GM21360 (cell line): ENCODE measurements at regions not wholly inside any gene's neighbourhood (a gene's known extent, or its start where the extent isn't known, plus 50 kb on each side); places are given as distances from the start of the nearest gene placed in this dataset.

Experiments
- ATAC-seq: cut with Tn5 transposase; IDR thresholded peaks from one replicate; pipeline ENCODE4 v1.9.1; 2021; ENCODE audit warnings: mild to moderate bottlenecking, moderate library complexity; ENCODE audit not compliant: unreplicated experiment

DNA sequence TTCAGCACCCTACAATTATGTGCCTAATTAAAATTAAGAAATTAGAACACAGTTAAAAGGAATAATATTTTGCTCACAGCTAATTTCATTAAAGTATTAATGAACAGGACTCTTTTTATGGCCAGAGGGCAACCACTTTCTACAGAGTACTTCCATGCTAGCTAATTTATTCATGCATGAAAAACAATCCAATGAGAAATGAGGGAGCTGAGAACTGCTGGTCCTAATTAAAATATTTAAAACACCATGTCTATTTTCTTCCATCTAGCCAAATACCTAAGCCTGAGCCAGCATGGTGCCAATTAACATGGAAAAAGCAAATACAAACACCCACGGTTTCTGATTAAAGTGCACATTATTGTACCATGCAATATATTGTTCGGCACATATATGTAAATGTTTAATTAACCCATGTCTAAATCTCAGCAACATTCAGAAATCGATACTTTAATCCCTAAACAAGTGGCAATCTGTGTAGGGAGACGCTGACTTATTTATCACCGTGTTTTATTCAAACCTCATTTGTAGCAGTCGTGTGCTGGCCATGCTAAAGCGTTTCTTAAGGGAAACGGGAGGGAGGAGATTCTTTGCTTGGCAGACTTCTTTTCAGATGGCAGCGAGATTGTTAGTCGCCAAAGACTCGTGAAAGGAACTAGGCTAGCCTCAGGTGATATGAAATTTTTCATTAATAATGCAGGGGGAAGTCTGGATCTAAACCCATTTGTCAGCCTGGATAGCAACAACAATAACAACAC is 193.5 kb downstream of the ANXA2 start:
- no peak for ATAC-seq

- no peak for ATAC-seq
Measured at GRCh38 chr15:60208709-60209108, 189.1 kb downstream of the ANXA2 start.

DNA sequence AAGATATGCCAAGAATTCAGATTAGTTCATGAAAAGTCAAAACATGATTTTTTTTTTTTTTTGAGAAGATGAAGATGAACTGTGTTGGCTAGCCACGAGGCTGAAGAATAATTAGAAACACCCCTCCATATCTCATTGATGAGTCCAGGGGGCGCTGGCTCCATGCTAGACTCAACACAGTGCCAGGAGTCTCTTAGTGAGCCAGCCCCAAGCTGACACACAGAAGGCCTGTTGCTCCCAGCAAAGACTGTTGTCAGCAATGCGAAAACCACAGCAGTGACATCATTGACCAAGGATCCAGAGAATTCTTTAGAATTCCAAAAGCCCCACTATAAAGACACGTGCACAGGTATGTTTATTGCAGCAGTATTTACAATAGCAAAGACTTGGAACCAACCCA is 185.2 kb downstream of the ANXA2 start:
- no peak for ATAC-seq

DNA sequence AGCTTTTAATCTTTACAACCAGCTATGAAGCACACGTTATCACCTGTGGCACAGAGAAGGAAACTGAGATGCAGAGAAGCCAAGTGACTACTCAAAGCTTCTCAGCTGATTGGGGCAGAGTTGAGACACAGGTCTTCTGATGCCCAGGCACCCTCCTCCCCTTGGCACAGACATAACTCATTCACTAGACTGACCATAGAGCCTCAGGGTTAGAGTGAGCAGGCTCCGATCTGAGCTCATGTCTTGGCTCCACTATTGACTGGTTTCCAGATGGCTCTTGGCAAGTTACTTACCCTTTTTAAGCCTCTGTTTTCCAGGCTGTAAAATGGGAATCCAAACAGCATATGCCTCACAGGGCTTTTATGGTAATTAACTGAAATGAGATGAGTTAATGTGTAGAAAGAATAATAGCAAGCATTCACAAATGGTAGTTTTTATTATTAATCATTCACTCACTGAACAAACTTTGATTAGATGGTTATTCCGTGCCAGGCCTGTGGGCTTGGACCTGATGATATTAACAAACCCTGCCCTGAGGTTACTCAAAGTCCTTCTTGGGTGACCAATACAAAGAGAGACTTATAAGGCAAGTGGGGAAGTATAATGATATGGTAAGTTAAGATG is 184.3 kb downstream of the ANXA2 start:
- no peak for ATAC-seq

GRCh38 chr15:60214201-60214600 is 183.6 kb downstream of the ANXA2 start:
- no peak for ATAC-seq

GRCh38 chr15:60215225-60215963 is 182.4 kb downstream of the ANXA2 start:
- no peak for ATAC-seq

DNA sequence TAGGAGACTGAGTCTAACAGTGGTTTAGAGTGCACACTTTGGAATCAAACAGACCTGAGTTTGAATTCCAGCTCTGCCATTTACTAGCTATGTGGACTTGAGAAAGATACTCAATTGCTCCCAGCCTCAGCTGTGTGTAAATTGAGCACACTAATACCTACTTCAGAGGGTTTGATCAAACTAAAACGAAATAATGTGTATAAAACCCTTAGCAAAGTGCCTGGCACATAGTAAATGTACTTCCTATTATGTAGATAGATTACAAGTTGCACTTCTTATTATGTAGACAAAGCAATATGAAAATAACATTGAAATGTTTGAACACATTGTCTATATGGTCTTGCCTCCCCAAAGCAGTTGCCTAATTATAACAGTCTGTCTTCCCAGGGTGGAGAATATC is 180.6 kb downstream of the ANXA2 start:
- ATAC-seq: no peak

GRCh38 chr15:60218256-60218655 is 179.5 kb downstream of the ANXA2 start:
- ATAC-seq: no peak

DNA sequence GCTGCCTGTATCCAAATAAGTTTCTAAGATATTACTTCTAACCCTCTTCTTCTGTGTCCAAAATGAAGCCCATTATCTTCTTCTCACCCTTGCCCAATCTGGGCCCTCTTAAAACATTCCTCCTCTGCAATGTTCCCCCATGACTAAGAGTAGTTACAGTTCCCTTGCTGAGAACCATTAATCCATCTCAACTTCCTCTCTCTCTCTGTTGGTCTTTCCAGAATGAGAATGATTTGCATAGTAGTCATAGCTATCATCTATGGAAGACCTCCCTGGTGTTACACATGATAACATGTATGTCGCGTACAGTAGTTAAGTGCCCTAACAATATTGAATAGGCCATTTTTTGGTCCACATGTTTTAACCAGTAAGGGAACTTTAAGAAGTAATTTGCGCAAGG is 177.9 kb downstream of the ANXA2 start:
- ATAC-seq: no peak

DNA sequence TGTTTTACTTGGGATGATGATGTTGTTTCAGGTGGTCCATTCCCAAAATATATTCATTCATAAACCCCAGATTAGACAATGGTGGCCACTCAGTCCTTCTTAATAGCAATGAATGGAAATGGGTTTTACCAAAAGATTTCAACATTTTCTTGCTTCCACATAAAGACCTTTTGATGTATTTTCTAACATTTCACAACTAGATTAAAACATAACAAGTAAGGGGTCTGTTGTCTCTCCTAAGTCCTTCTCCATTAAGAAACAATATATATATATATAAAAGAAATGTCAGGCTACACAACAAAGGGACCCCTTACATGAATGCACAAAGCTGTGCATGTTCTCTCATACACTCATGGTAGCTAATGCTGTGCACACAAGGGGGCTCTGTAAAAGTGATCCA is 176.4 kb downstream of the ANXA2 start:
- no peak for ATAC-seq

GRCh38 chr15:60222404-60222803 is 175.4 kb downstream of the ANXA2 start:
- ATAC-seq: no peak

DNA sequence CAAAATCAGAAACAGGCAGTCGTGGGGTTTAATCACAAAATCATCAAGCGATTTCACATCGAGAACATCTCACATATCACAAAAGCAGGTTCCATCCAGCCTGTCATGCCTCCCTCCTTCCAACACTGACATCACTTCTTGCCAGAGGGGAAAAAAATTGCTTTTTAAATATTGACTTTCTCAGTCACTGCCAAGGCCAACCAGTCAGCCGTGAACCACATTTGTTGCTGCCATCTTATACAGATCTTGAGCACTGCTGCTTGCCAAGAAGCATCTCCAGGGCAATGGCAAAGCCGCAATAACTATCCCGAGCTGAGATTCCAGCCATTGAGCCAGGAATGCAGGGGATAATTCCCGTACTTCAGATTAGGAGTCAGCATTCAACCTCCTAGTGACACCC is 174.6 kb downstream of the ANXA2 start:
- ATAC-seq: no peak

- ATAC-seq: no peak
Measured at GRCh38 chr15:60226924-60227323, 170.9 kb downstream of the ANXA2 start.

GRCh38 chr15:60228101-60228500 is 169.7 kb downstream of the ANXA2 start:
- no peak for ATAC-seq

DNA sequence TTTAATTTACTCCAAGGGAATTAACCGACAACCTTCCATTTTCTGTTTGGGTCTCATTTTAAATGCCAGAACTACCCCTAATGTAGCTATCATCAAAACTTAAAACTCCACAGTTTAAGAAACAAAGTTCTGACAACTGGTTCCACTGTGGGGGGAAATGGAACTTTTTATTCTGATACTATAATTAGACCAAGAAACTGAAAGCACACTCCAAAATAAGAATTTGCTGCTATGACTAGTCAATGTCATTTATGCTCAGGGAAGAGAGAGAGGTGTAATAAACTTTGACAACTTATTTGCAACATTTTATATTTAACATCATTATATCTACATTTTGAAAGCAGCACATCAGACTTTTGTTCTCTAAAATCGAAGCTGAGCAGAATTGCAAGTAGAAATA is 169.2 kb downstream of the ANXA2 start:
- ATAC-seq: no peak

DNA sequence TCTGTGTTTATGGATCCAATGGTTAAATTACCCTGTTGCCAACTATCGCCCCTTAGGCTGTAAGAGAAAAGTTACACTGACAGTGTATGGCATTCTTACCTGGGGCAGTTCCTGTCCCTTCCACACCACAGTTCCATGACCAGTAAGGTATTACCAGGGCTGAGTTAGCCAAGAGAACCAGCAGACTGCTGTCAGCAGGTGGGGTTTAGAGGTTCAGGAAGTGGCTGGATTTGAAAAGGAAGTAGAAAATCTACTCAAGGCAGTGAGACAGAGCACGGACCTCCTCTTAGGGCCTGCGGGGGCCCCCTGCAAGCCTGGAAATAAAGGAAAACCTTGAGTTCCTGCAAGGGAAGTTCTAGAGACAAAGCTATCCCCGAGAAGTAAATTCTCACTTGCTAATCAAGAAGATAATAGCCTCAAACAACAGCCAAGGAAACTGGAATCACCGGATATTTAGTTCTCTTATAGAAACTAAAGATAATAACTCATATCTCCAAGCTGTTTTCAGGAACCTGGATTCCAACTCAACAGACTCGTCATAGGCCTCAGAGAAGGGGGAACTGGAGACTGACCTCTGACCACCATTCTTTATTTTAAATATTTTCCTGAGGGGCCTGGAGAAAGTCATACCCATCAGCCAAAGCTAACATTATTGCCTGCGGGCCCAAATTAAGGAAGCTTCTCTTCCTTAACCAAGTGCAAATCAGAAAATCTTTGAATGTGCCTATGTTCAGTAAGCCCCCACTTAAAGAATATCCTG is 161.7 kb downstream of the ANXA2 start:
- no peak for ATAC-seq

DNA sequence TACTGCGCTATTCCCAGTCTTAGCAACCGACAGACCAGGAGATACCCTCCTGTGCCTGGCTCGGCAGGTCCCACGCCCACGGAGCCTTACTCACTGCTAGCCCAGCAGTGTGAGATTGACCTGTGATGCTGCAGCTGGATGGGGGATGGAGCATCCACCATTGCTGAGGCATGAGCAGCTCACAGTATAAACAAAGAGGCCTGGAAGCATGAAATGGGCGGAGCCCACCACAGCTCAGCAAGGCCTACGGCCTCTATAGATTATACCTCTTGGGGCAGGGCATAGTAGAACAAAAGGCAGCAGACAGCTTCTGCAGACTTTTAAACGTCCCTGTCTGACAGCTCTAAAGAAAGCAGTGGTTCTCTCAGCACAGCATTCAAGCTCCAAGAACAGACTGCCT is 160.3 kb downstream of the ANXA2 start:
- no peak for ATAC-seq

DNA sequence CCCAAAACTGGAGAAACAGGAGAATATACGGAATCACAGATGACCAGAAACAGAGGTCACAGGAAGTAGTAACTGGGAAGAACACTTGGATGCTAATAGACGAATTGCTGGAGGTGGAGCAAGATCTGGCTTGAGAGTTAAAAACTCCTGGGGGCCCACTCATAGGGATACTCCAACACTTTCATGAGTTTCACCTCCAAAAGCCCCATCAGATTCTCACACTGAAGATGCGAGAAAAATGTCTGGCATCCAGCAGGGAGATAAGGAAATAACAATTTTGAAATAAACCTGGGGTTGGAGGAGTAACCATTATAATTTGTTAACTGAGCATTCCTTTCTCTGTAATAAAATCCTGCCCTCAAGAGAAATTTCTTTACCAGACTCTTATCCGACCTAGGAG is 154.0 kb downstream of the ANXA2 start:
- no peak for ATAC-seq

DNA sequence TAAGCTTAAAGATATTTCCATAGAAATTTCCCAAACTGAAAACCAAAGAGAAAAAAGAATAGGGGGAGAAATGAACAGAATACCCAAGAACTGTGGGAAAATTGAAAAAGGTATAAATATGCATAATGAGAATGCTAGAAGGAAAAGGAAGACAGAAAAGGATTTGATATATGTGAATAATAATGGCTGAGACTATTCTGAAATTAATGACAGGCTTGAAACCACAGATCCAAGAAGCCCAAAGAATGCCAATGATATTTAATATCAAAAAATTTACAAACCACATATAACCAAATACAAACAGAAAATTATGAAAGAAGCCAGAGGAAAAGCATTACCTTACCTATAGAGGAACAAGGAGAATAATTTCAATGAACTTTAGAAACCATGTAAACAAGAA is 153.0 kb downstream of the ANXA2 start:
- no peak for ATAC-seq

- ATAC-seq: no peak
Measured at GRCh38 chr15:60250316-60250715, 147.5 kb downstream of the ANXA2 start.

- no peak for ATAC-seq
Measured at GRCh38 chr15:60251300-60252070, 146.3 kb downstream of the ANXA2 start.
